LNCaP clone FGC (cell line): ENCODE measurements at regions not wholly inside any gene's neighbourhood (a gene's known extent, or its start where the extent isn't known, plus 50 kb on each side); places are given as distances from the start of the nearest gene placed in this dataset.

Experiments
- DNase-seq: peaks from one replicate; pipeline ENCODE4 v3.0.0-alpha.2; 2011; ENCODE audit warnings: low read depth
- H3K4me3 ChIP-seq: 2 replicates; pipeline ENCODE4 v1.5.1; 2011; ENCODE audit warnings: mild to moderate bottlenecking, low read depth, low read length, control low read depth
- TF ChIP-seq, protein P1 (sequence below): IDR thresholded peaks from 2 replicates; pipeline ENCODE4 v1.5.1; 2012; ENCODE audit warnings: mild to moderate bottlenecking; ENCODE audit not compliant: control insufficient read depth, insufficient read depth; ENCODE audit errors: extremely low read depth

DNA sequence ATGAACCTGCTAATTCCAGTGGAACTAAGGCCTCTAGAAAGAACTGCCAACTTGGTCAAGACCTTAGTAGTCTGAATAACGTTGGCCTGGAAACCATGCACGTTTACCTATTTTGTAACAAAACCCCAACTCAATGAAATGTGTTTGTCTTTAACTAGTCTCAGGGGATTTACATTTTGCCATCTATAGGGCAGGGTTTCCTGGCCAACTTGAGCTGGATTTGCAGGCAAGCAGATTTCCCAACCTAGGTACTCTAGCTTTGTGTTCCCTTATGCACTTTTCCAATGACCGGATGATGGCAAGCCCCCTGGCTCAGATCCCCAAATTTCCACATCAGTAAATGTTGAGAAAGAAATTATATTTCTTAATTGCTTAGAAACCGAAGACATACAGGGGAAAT lies 114.5 kb downstream of the IRS2 start:
- TF ChIP-seq, protein P1, sequence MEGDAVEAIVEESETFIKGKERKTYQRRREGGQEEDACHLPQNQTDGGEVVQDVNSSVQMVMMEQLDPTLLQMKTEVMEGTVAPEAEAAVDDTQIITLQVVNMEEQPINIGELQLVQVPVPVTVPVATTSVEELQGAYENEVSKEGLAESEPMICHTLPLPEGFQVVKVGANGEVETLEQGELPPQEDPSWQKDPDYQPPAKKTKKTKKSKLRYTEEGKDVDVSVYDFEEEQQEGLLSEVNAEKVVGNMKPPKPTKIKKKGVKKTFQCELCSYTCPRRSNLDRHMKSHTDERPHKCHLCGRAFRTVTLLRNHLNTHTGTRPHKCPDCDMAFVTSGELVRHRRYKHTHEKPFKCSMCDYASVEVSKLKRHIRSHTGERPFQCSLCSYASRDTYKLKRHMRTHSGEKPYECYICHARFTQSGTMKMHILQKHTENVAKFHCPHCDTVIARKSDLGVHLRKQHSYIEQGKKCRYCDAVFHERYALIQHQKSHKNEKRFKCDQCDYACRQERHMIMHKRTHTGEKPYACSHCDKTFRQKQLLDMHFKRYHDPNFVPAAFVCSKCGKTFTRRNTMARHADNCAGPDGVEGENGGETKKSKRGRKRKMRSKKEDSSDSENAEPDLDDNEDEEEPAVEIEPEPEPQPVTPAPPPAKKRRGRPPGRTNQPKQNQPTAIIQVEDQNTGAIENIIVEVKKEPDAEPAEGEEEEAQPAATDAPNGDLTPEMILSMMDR, result no peak
- H3K4me3 ChIP-seq, result no peak overlapping the region
- no peak for DNase-seq

DNA sequence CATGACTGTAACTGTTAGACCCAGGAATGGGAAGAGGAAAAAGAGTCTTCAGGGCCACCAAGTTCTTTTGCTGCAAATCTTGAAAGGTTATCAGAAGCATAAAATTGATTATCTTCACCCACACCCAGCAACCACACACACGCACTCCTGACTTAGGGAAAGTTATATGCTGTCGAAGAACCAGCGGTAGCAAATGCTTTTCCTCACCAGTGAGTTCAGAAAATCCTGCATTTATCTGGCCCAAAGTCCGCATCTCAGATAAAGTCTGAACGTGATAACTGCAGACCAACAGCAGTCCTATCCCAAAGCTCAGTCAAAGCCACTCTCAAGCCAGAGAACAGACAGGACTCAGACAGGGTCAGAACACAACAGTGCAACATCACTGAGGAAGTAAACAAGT lies 115.6 kb downstream of the IRS2 start:
- TF ChIP-seq, protein P1, result no peak
- H3K4me3 ChIP-seq, result no peak overlapping the region
- DNase-seq, result no peak

DNA sequence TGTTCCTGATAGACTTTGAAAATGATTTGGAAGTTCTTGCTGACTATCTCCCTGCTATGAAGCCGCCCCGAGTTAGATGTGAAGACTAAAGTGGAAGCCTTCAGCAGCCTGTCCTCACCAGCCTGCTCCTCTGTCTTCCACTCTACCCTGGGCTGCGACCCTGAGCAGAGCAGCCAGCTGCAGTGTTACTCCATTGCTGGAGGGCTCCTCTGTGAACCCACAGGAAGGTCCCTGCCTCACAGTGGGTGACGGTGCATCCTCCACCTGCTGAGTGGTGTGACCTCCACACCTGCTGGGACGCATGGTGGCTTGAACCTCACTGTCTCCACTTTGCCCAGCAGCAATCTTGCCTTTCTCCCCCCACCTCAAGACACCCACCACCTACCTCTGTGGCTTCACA lies 116.4 kb downstream of the IRS2 start:
- no peak overlapping the region for H3K4me3 ChIP-seq
- DNase-seq, result no peak
- TF ChIP-seq, protein P1, result no peak

DNA sequence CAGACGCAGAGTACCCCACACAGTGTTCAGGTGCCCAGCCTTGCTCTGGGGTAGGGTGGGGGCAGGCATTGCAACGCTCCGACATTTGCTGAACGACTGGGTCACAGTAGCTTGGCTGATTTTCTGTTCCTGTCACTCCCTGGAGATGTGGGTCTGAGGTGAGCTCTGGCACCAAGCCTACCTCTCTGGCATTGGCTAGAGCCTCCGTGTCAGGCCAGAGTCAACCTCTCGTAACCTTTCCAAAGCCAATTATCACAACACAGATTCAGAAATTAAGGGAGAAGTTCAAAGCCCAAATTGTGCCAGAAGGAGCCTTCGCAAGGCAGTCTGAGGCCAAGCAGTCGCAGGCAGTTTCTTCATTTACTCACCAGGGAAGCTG lies 117.2 kb downstream of the IRS2 start:
- DNase-seq, result no peak
- no peak overlapping the region for H3K4me3 ChIP-seq
- TF ChIP-seq, protein P1, result no peak

DNA sequence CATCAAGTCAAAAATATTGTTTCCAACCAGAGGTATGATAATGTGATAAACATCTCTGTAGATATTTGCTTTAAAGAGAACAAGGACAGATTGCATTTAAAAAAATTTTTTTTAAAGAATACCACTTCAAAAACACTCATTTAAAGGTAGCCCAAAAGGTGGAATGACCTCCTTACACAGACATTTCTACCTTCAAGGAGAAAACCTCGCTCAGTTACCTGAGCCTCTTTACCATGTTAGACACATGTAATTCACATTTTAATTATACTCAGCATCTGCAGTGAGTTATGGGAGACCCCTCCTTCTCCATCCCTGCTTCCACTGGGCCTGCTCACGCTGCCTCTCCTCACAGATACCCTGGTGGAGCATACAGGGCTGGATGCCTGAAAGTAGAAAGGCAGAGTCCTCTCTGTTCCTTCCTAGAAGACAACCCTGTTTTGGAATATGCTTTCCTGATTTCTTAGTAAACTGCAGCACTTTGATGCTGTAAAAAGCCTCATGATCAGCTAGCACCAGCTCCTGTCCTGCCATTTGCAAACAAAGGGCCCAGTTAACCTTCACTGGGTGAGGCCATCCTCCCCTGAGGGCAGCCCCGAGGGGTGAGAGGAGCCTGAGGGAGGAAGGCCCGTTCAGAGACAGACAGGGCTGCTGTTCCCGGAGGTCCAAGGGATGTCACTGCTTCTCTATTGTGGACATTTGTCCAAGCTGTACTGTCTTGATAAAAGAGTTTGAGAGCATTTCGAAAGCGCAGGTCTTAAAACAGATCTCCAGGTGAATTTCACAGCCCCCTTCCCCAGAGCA lies 117.8 kb downstream of the IRS2 start:
- TF ChIP-seq, protein P1, result no peak
- no peak overlapping the region for H3K4me3 ChIP-seq
- no peak for DNase-seq

DNA sequence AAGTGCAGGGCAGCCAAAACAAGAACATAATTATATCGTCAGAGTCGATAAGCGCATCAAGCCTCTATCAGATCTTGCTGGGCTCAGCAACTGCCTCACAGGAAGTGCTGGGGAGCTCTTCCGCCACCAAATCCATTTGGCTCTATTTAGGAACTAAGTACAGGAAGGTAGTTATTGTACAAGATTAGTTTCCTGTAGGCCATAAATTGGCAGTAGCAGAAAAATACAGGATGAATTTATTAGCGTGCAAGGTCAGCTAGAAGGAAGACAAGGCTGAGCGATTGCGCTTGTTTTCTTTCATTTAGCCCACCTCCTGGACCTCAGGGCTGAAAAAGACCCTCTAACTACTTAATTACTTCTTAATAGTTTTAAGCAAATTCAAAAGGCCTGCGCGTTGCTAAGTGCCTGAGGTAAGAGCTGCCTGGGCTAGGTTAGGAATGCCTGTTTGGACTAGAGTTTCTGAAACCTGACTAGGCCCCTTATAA lies 118.5 kb downstream of the IRS2 start:
- H3K4me3 ChIP-seq, result no peak overlapping the region
- DNase-seq, result no peak
- TF ChIP-seq, protein P1, result no peak

DNA sequence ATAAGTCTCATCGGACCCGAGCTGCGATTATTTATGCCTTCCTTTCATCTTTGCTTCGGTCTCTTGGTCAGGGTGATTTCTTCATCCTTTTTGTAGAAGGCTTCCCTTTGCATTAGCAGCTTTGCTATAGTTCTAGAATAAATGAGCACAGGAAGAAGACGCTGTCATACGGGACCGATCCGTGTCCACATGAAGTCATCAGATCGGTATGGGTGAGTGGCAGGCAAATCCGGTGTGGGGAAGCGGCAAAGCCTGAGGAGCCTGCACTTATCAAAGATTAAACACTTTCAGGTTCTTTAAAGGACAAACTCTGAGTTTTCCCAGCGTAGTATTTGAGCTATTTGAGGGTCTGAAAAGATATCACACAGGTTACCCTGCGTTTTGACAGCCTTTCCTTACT lies 119.3 kb downstream of the IRS2 start:
- DNase-seq, result no peak
- TF ChIP-seq, protein P1, result no peak
- no peak overlapping the region for H3K4me3 ChIP-seq
